CD14-positive monocyte (primary cell): ENCODE measurements at regions not wholly inside any gene's neighbourhood (a gene's known extent, or its start where the extent isn't known, plus 50 kb on each side); places are given as distances from the start of the nearest gene placed in this dataset.

Experiments used
- DNase-seq, 3 donors: peaks; one replicate each; pipeline ENCODE4 v3.0.0-alpha.2; 2011 to 2022
- H2AFZ ChIP-seq: 2 replicates; pipeline ENCODE4 v1.6.0; 2012; ENCODE audit warnings: mild to moderate bottlenecking, low read depth, low read length, inconsistent platforms; ENCODE audit not compliant: insufficient read depth, poor library complexity, severe bottlenecking
- H3K27ac ChIP-seq, 2 donors: 1 replicate in 1 of 2; 2 replicates in 1 of 2; pipeline ENCODE4 v1.5.1; 2012 to 2013; ENCODE audit warnings: low read length in 2 of 2, control low read depth in 1 of 2, inconsistent platforms in 1 of 2, low read depth in 1 of 2, mild to moderate bottlenecking in 1 of 2
- H3K27me3 ChIP-seq, 2 donors: one replicate each; pipeline versions ENCODE4 v1.6.0 to v1.6.1; 2011 to 2013; ENCODE audit warnings: low read length in 2 of 2; ENCODE audit not compliant: control insufficient read depth in 2 of 2, insufficient read depth in 2 of 2
- H3K36me3 ChIP-seq, 2 donors: replicated peaks in 1 of 2; 1 replicate in 1 of 2; 2 replicates in 1 of 2; pipeline versions ENCODE4 v1.5.1 to v1.6.1; 2012 to 2013; ENCODE audit warnings: low read length in 2 of 2, control low read depth in 1 of 2, inconsistent platforms in 1 of 2, mild to moderate bottlenecking in 1 of 2; ENCODE audit not compliant: insufficient read depth in 2 of 2, control insufficient read depth in 1 of 2
- H3K4me1 ChIP-seq, 2 donors: 1 replicate in 1 of 2; 2 replicates in 1 of 2; pipeline versions ENCODE4 v1.5.1 to v1.6.1; 2012 to 2013; ENCODE audit warnings: low read length in 2 of 2, control low read depth in 1 of 2, inconsistent platforms in 1 of 2, mild to moderate bottlenecking in 1 of 2, moderate library complexity in 1 of 2; ENCODE audit not compliant: insufficient read depth in 2 of 2, control insufficient read depth in 1 of 2
- H3K4me2 ChIP-seq: replicated peaks from 2 replicates; pipeline ENCODE3; 2012; ENCODE audit warnings: low read length, moderate library complexity, mild to moderate bottlenecking; ENCODE audit not compliant: poor library complexity, severe bottlenecking; ENCODE audit errors: extremely low read depth
- H3K4me3 ChIP-seq, 3 experiments: fragments of 200-600 bp in 1 of 3; sonication (generic) in 1 of 3; replicated peaks in 1 of 3; 1 replicate in 2 of 3; 2 replicates in 1 of 3; pipeline ENCODE4 v1.5.1; 2011 to 2013; ENCODE audit warnings: low read length in 3 of 3, mild to moderate bottlenecking in 3 of 3, control low read depth in 2 of 3, low read depth in 2 of 3, inconsistent platforms in 1 of 3, moderate library complexity in 1 of 3
- H3K79me2 ChIP-seq: 2 replicates; pipeline ENCODE4 v1.6.0; 2012; ENCODE audit warnings: mild to moderate bottlenecking, control low read depth, inconsistent platforms, low read length, moderate library complexity; ENCODE audit not compliant: insufficient read depth
- H3K9ac ChIP-seq: 2 replicates; pipeline ENCODE4 v1.6.0; 2017; ENCODE audit warnings: low read length, mild to moderate bottlenecking; ENCODE audit not compliant: insufficient read depth, poor library complexity, severe bottlenecking
- H3K9me3 ChIP-seq, 2 donors: replicated peaks in 1 of 2; 1 replicate in 1 of 2; 2 replicates in 1 of 2; pipeline versions ENCODE4 v1.5.1 to v1.6.1; 2012 to 2013; ENCODE audit warnings: low read length in 2 of 2, control low read depth in 1 of 2; ENCODE audit not compliant: control insufficient read depth in 1 of 2, insufficient read depth in 1 of 2
- H4K20me1 ChIP-seq: 2 replicates; pipeline ENCODE4 v1.6.0; 2012; ENCODE audit warnings: mild to moderate bottlenecking, low read length, control low read depth, moderate library complexity; ENCODE audit not compliant: insufficient read depth
- H3K27ac Mint-ChIP-seq, 7 donors: one replicate each; pipeline ENCODE4 v1.8.0; 2020; ENCODE audit warnings: mild to moderate bottlenecking in 7 of 7, mixed read lengths in 7 of 7, moderate library complexity in 6 of 7, inconsistent platforms in 2 of 7
- H3K27me3 Mint-ChIP-seq, 3 donors: one replicate each; pipeline ENCODE4 v1.8.0; 2021 to 2022; ENCODE audit warnings: low read depth in 3 of 3, mild to moderate bottlenecking in 3 of 3, mixed read lengths in 3 of 3, moderate library complexity in 3 of 3, inconsistent platforms in 1 of 3
- H3K36me3 Mint-ChIP-seq, 2 donors: one replicate each; pipeline ENCODE4 v1.8.0; 2020; ENCODE audit warnings: mixed read lengths in 2 of 2, inconsistent platforms in 1 of 2, mild to moderate bottlenecking in 1 of 2
- H3K4me1 Mint-ChIP-seq: one replicate; pipeline ENCODE4 v1.8.0; 2020; ENCODE audit warnings: mild to moderate bottlenecking, mixed read lengths
- H3K4me3 Mint-ChIP-seq, 2 donors: one replicate each; pipeline ENCODE4 v1.8.0; 2020; ENCODE audit warnings: mild to moderate bottlenecking in 2 of 2, mixed read lengths in 2 of 2, moderate library complexity in 1 of 2
- H3K9me3 Mint-ChIP-seq, 7 donors: one replicate each; pipeline ENCODE4 v1.8.0; 2020 to 2022; ENCODE audit warnings: mixed read lengths in 7 of 7, mild to moderate bottlenecking in 6 of 7, moderate library complexity in 6 of 7, inconsistent platforms in 2 of 7
- WGBS: methylation state at CpG from one replicate; pipeline ENCODE4 v1.1.5; 2013; ENCODE audit warnings: missing lambda C conversion rate; ENCODE audit not compliant: insufficient coverage; 5-methylcytosine and 5-hydroxymethylcytosine counted together
- intact Hi-C, 2 donors: fragments of 100-400 bp; cut with micrococcal nuclease; formaldehyde crosslinking; loops; one replicate each; pipeline versions ENCODE4 v1.15.0 to v1.15.1; 2023
- TF ChIP-seq, protein P1 (sequence below): fragments of 200-600 bp; IDR thresholded peaks from one replicate; pipeline ENCODE4 v1.8.0; 2022; ENCODE audit warnings: antibody characterized with exemption, mild to moderate bottlenecking

DNA sequence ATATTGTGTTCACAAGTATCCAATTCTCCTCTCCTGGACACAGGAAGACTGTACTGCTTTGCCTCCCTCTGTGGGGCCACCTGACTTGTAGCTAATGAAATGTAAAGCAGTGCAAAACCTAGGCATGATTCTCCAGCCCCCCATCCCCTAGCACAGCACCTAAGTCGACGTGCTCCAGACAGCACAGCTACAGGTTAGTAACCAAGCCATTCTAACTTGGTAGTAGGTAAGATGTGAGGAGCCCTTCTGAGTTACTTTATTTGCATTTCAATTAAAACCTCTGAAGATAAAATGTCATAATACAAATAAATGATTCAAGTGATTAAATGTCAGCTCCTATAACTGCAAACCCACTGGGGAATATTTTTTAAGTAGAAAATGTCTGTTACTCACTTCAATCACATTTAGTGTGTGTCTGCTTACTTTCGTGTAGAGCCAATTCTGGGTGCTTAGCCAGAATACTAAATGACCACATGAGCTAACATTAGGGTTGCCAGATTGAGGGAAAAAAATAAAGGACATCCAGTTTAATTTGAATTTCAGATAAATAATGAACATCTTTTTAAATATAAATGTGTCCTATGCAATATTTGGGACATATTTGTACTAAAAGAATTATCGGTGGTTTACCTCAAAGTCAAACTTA is 64.8 kb upstream of the HIF1A start:
- Histone ChIP-seq H3K4me3 (no peak overlapping the region), H3K27ac (no peak overlapping the region), H3K4me2 (no peak overlapping the region), H3K79me2 (no peaks in the 10 kb centered on the region), H3K4me1 (peaks cover 6 to 8% of the 10 kb centered on the region in 2 donors), H3K9me3 (no peaks in the 10 kb centered on the region), H2AFZ (no peak overlapping the region), H4K20me1 (no peaks in the 10 kb centered on the region), H3K9ac (no peak overlapping the region), H3K36me3 (no peaks in the 10 kb centered on the region), H3K27me3 (no peaks in the 10 kb centered on the region)
- no peak overlapping the region for H3K27ac Mint-ChIP-seq
- peaks cover 0 to 2% (median 0%) of the 10 kb centered on the region in 7 donors for H3K9me3 Mint-ChIP-seq
- H3K27me3 Mint-ChIP-seq, result no peaks in the 10 kb centered on the region
- DNase-seq, result no peak
- intact Hi-C loops, result no loop called here
- TF ChIP-seq, protein P1, sequence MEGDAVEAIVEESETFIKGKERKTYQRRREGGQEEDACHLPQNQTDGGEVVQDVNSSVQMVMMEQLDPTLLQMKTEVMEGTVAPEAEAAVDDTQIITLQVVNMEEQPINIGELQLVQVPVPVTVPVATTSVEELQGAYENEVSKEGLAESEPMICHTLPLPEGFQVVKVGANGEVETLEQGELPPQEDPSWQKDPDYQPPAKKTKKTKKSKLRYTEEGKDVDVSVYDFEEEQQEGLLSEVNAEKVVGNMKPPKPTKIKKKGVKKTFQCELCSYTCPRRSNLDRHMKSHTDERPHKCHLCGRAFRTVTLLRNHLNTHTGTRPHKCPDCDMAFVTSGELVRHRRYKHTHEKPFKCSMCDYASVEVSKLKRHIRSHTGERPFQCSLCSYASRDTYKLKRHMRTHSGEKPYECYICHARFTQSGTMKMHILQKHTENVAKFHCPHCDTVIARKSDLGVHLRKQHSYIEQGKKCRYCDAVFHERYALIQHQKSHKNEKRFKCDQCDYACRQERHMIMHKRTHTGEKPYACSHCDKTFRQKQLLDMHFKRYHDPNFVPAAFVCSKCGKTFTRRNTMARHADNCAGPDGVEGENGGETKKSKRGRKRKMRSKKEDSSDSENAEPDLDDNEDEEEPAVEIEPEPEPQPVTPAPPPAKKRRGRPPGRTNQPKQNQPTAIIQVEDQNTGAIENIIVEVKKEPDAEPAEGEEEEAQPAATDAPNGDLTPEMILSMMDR, result no peak
- H3K4me1 Mint-ChIP-seq, result peaks cover 8% of the 10 kb centered on the region
- no peaks in the 10 kb centered on the region for H3K36me3 Mint-ChIP-seq
- no CpG with 5 or more reads among the region's 4 CpGs for WGBS
- no peak overlapping the region for H3K4me3 Mint-ChIP-seq

DNA sequence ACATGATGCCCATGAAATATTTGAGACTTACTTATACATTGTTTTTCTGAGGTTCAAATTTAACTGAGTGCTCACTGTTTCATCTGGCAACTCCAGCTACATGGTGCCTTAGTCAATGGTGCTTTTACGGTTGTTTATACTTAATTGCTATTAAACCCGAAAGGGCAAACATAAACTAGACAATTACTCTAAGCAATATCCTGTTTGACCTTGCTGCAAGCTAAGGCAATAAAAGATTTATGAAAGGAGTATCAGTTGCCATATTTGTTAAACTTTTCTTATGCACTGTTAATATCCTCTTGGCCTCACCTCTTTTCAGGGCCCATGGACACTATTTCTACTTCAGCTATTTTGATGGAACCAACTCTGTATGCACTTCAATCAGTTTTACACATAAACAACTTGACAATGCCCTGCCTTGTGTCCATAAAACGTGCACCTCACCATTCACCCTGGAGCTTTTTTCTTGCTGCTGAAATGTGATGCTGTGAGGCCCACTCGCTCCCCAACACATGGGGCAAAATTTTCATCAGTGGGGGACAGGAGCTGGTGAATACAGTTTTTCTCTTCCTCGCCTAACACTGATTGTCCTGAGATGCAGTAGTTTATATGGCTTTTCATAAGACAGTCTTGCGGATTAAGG is 64.1 kb upstream of the HIF1A start:
- Histone ChIP-seq H3K9ac (no peak overlapping the region), H3K4me1 (peaks cover 10 to 14% of the 10 kb centered on the region in 2 donors), H3K9me3 (no peaks in the 10 kb centered on the region), H3K27ac (no peak overlapping the region), H3K36me3 (no peaks in the 10 kb centered on the region), H4K20me1 (no peaks in the 10 kb centered on the region), H3K79me2 (no peaks in the 10 kb centered on the region), H2AFZ (no peak overlapping the region), H3K27me3 (no peaks in the 10 kb centered on the region), H3K4me3 (no peak overlapping the region), H3K4me2 (no peak overlapping the region)
- peaks cover 0 to 5% (median 0%) of the 10 kb centered on the region in 7 donors for H3K9me3 Mint-ChIP-seq
- intact Hi-C loops, result no loop called here
- no peak for DNase-seq
- WGBS, result 100% methylated on average over 1 of the region's 6 CpGs
- H3K27ac Mint-ChIP-seq, result no peak overlapping the region
- no peaks in the 10 kb centered on the region for H3K36me3 Mint-ChIP-seq
- TF ChIP-seq, protein P1, result no peak
- no peaks in the 10 kb centered on the region for H3K27me3 Mint-ChIP-seq
- H3K4me3 Mint-ChIP-seq, result no peak overlapping the region
- H3K4me1 Mint-ChIP-seq, result peaks cover 13% of the 10 kb centered on the region
